Uterus (tissue), 2 donors: ENCODE measurements at regions not wholly inside any gene's neighbourhood (a gene's known extent, or its start where the extent isn't known, plus 50 kb on each side); places are given as distances from the start of the nearest gene placed in this dataset.

Experiments used
- CTCF ChIP-seq, 4 experiments: fragments of 200-600 bp in 2 of 4; fragments of 450-650 bp in 2 of 4; sonication (generic) in 2 of 4; IDR thresholded peaks; one replicate each; pipeline ENCODE4 v1.5.1; 2016 to 2019; ENCODE audit warnings: antibody characterized with exemption in 4 of 4, mild to moderate bottlenecking in 2 of 4, moderate library complexity in 1 of 4
- POLR2A ChIP-seq, 2 donors: fragments of 450-650 bp; IDR thresholded peaks; one replicate each; pipeline ENCODE4 v1.6.1; 2016; ENCODE audit warnings: antibody characterized with exemption in 2 of 2, mild to moderate bottlenecking in 1 of 2, moderate library complexity in 1 of 2

DNA sequence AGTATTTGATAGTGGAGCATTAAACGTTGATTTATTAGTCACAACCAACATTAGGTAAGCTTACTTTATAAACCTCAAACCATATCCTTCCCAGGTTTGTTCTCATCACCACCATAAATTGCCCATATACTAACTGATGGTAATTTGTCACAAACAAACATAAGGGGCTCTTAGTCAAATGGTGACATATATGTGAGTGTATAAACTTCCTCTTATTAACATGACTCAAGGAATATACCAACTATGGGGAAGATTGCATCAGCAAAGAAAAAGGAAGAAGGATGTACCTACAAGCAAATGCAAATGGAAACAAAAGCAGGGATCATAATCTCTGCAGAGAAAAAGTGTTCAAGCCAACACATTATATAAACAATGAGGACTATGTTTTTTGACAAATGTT lies 418.2 kb upstream of the AKR1E2 start:
- no peak for TF ChIP-seq CTCF (IDR thresholded peaks at IDR 0.05)
- TF ChIP-seq POLR2A (IDR thresholded peaks at IDR 0.05) = no peak
